ENCODE measurements at regions not wholly inside any gene's neighbourhood (a gene's known extent, or its start where the extent isn't known, plus 50 kb on each side); places are given as distances from the start of the nearest gene placed in this dataset.
A peak's percentile ranks its signal among the peaks of the same experiment; 100 is the strongest.
"Not testable (repeated sequence)": the region's sequence is repeated elsewhere in the genome, so short reads cannot be mapped to it uniquely, and the experiment has no call there.

DNA sequence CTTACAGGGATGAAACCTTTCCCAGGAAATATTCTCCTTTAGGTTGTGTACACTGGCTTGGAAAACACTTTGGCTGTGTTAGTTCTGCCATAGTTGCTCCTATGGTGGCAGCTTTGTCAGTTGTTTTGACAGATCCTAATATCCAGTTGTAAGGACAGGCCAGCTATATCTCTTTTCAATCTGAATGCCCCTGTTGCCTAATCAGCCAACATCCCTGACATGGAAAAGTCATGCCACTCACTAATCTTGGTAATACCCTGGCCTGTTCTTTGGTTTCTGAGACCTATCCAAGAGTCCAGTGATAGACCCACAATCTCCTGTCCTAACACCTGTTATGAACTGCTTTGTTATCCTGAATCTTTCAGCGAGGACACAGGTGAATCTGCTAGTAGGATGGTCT is 148.8 kb downstream of the MRPL39 start:
- CTCF ChIA-PET: no interaction called here
- H3K27ac ChIP-seq: no peak overlapping the region

DNA sequence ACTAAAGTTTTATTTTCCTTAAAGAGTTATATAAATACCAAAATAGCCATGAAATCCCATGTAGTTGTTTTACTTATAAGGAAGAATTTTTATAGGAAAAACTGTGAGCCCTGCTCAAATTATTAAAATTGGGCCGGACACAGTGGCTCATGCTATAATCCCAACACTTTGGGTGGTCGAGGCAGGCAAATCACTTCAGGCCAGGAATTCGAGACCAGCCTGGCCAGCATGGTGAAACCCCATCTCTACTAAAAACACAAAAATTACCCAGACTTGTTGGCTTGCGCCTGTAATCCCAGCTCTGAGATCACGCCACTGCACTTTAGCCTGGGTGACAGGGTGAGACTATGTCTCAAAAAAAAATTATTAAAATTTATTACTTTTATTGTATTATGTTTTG is 149.3 kb downstream of the MRPL39 start:
- DNase-seq (ENCODE audit: low spot score): no peak
- no peak overlapping the region for H3K27ac ChIP-seq
- ChIA-PET CTCF (no interaction called here), POLR2A (ENCODE audit: low non-redundant PET) (no interaction called here)
- TF ChIP-seq, protein P1, sequence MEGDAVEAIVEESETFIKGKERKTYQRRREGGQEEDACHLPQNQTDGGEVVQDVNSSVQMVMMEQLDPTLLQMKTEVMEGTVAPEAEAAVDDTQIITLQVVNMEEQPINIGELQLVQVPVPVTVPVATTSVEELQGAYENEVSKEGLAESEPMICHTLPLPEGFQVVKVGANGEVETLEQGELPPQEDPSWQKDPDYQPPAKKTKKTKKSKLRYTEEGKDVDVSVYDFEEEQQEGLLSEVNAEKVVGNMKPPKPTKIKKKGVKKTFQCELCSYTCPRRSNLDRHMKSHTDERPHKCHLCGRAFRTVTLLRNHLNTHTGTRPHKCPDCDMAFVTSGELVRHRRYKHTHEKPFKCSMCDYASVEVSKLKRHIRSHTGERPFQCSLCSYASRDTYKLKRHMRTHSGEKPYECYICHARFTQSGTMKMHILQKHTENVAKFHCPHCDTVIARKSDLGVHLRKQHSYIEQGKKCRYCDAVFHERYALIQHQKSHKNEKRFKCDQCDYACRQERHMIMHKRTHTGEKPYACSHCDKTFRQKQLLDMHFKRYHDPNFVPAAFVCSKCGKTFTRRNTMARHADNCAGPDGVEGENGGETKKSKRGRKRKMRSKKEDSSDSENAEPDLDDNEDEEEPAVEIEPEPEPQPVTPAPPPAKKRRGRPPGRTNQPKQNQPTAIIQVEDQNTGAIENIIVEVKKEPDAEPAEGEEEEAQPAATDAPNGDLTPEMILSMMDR (conservative IDR thresholded peaks at IDR 0.05; ENCODE audit: low read depth): no peak

More for the DNA sequence above, 148.8 kb downstream of the MRPL39 start:
- POLR2A ChIA-PET (ENCODE audit: low non-redundant PET): no interaction called here
- no peak for DNase-seq (ENCODE audit: low spot score)
- TF ChIP-seq, protein P1 (conservative IDR thresholded peaks at IDR 0.05; ENCODE audit: low read depth): no peak

DNA sequence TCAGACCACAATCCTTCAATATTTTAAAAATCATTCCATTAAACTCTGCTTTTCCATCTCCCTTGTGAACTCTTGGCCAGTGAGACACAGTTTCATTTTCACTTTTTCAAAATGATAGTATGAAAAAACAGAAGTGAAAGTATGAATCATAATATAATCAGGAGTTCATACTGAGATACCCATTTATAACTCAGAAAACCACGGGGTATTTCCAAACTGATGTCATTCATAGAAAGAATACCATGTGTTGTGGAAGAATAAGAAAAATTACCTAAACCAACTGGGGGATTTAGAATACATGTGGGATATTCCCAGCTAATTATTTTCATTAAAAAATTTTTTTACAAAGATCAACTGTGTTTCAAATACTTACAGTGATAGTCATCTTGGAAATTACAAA is 149.9 kb downstream of the MRPL39 start:
- POLR2A ChIA-PET (ENCODE audit: low non-redundant PET): no interaction called here
- no peak overlapping the region for H3K27ac ChIP-seq
- TF ChIP-seq, protein P1 (conservative IDR thresholded peaks at IDR 0.05; ENCODE audit: low read depth): no peak
- CTCF ChIA-PET: no interaction called here
- peak; percentile 56 for DNase-seq (ENCODE audit: low spot score)

DNA sequence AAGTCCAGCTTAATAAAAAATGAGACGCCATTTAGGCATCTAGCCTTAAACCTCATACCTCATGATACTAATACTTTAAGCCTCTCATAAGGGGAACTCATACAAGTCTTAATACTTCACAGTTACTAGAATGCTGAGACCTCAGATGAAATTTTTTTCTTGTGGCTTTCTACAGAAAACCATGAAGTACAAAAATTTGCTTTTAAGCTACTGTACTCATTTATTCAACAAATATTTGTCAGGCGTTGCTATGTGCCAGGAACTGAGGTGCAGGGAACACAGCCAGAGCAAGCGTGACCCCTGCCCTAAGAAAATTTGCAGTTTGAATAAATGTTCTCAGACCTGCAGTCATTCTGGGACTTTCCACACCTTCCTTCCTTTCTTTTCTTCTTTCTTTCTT is 150.6 kb downstream of the MRPL39 start:
- DNase-seq (ENCODE audit: low spot score): no peak
- ChIA-PET CTCF (no interaction called here), POLR2A (ENCODE audit: low non-redundant PET) (no interaction called here)
- TF ChIP-seq, protein P1 (conservative IDR thresholded peaks at IDR 0.05; ENCODE audit: low read depth): no peak
- no peak overlapping the region for H3K27ac ChIP-seq

DNA sequence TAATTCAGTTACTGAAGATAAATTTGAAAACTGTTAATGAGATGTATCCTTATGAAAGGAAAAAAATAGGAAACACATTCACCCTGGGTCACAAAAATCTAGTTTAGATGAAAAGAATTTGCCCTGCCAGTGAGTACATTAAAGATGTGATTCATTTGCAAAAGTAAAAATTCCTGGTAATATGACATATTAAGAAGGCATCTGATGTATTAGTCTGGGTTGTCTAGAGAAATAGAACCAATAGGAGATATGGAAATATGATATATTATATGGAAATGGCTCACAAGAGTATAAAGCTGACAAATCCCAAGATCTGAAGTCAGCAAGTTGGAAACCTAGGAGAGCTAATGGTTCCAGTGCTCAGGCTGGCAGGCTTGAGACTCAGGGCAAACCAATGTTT is 153.8 kb downstream of the MRPL39 start:
- CTCF ChIA-PET: interaction anchor here (0.6 kb wide), 1 partner anchor 40 kb away, joined by 7 read pairs; no protein-coding TSS in a partner anchor

DNA sequence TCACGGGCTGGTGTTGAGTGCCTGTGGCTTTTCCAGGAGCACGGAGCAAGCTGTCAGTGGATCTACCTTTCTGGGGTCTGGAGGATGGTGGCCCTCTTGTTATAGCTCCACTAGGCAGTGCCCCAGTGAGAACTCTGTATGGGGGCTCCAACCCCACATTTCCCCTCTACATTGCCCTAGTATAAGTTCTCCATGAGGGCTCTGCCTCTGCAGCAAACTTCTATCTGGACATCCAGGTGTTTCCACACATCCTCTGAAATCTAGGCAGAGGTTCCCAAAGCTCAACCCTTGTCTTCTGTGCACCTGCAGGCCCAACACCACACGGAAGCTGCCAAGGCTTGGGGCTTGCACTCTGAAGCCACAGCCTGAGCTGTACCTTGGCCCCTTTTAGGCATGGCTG is 157.3 kb downstream of the MRPL39 start:
- no peak overlapping the region for H3K27ac ChIP-seq
- CTCF ChIA-PET: no interaction called here
- POLR2A ChIA-PET (ENCODE audit: low non-redundant PET): no interaction called here
- no peak for DNase-seq (ENCODE audit: low spot score)
- TF ChIP-seq, protein P1 (conservative IDR thresholded peaks at IDR 0.05; ENCODE audit: low read depth): no peak

More for the DNA sequence above, 153.8 kb downstream of the MRPL39 start:
- no peak overlapping the region for H3K27ac ChIP-seq
- POLR2A ChIA-PET (ENCODE audit: low non-redundant PET): no interaction called here
- TF ChIP-seq, protein P1 (conservative IDR thresholded peaks at IDR 0.05; ENCODE audit: low read depth): no peak
- no peak for DNase-seq (ENCODE audit: low spot score)

DNA sequence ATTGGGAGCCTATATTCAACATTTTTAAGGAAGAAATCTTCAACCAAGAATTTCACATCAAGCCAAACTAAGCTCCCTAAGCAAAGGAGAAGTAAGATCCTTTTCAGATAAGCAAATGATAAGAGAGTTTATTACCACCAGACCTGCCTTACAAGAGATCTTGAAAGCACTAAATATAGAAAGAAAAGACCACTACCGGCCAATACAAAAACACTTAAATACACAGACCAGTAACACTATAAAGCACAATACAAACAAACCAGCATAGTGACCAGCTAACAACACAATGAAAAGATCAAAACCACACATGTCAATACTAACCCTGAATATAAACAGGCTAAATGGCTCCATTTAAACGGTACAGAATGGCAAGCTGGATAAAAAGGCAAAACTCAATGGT is 165.4 kb downstream of the MRPL39 start:
- H3K27ac ChIP-seq: no peak overlapping the region
- TF ChIP-seq, protein P1 (conservative IDR thresholded peaks at IDR 0.05; ENCODE audit: low read depth): no peak
- CTCF ChIA-PET: no interaction called here
- DNase-seq (ENCODE audit: low spot score): no peak
- POLR2A ChIA-PET (ENCODE audit: low non-redundant PET): no interaction called here

DNA sequence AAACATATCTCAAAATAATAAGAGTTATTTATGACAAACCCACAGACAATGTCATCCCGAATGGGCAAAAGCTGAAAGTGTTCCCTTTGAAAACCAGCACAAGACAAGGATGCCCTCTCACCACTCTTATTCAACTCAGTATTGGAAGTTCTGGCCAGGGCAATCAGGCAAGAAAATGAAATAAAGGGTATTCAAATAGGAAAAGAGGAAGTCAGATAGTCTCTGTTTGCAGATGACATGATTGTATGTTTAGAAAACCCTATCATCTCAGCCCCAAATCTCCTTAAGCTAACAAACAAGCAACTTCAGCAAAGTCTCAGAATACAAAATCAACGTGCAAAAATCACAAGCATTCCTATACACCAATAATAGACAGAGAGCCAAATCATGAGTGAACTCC is 169.8 kb downstream of the MRPL39 start:
- CTCF ChIA-PET: interaction anchor here (0.6 kb wide), 2 partner anchors 9 to 51 kb away, joined by 4 read pairs; no protein-coding TSS in a partner anchor
- H3K27ac ChIP-seq; POLR2A ChIA-PET (ENCODE audit: low non-redundant PET): not testable (repeated sequence)

More for the DNA sequence above, 169.8 kb downstream of the MRPL39 start:
- DNase-seq (ENCODE audit: low spot score): not testable (repeated sequence)

Data from RWPE1 (cell line).